Testis (tissue), 2 donors: ENCODE measurements at regions not wholly inside any gene's neighbourhood (a gene's known extent, or its start where the extent isn't known, plus 50 kb on each side); places are given as distances from the start of the nearest gene placed in this dataset.

Experiments used
- POLR2A ChIP-seq: fragments of 450-650 bp; IDR thresholded peaks from one replicate; pipeline ENCODE4 v1.6.1; 2017; ENCODE audit warnings: antibody characterized with exemption, mild to moderate bottlenecking, moderate library complexity
- TF ChIP-seq, protein P1 (sequence below), 3 experiments: fragments of 450-650 bp in 2 of 3; fragments of 200-600 bp in 1 of 3; sonication (generic) in 1 of 3; IDR thresholded peaks; one replicate each; pipeline ENCODE4 v1.5.1; 2016 to 2019; ENCODE audit warnings: antibody characterized with exemption in 3 of 3, mild to moderate bottlenecking in 2 of 3, moderate library complexity in 1 of 3

DNA sequence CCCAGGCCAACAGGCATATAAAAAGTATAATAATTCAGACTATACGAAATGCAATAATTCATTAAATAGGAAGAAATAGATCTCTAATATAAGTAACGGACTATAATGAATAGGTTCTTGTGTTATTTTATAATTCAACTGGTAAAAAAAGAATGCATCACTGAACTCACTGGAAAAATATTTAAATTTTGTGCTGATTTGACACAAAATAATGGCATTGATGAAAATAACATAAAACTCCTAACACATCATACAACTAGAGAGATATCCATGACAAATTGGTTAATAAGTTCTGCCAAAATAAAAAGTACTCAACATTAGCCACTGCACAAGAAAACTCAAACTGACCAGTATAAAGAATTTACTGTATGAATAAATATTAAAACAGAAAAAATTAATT is 57.1 kb upstream of the RAB4A start:
- no peak for TF ChIP-seq POLR2A
- TF ChIP-seq, protein P1, sequence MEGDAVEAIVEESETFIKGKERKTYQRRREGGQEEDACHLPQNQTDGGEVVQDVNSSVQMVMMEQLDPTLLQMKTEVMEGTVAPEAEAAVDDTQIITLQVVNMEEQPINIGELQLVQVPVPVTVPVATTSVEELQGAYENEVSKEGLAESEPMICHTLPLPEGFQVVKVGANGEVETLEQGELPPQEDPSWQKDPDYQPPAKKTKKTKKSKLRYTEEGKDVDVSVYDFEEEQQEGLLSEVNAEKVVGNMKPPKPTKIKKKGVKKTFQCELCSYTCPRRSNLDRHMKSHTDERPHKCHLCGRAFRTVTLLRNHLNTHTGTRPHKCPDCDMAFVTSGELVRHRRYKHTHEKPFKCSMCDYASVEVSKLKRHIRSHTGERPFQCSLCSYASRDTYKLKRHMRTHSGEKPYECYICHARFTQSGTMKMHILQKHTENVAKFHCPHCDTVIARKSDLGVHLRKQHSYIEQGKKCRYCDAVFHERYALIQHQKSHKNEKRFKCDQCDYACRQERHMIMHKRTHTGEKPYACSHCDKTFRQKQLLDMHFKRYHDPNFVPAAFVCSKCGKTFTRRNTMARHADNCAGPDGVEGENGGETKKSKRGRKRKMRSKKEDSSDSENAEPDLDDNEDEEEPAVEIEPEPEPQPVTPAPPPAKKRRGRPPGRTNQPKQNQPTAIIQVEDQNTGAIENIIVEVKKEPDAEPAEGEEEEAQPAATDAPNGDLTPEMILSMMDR (IDR thresholded peaks at IDR 0.05) = no peak
